Mesendoderm (in vitro differentiated cells): ENCODE measurements at regions not wholly inside any gene's neighbourhood (a gene's known extent, or its start where the extent isn't known, plus 50 kb on each side); places are given as distances from the start of the nearest gene placed in this dataset.
A peak's percentile ranks its signal among the peaks of the same experiment; 100 is the strongest.

ENCODE experiments used
- DNase-seq: peaks from one replicate; pipeline ENCODE4 v3.0.0; 2013
- H2AK5ac ChIP-seq: 2 replicates; pipeline ENCODE4 v1.6.1; 2013; ENCODE audit warnings: low read length, inconsistent platforms
- H2BK120ac ChIP-seq: 2 replicates; pipeline ENCODE4 v1.6.1; 2013; ENCODE audit warnings: low read depth, mild to moderate bottlenecking, low read length, moderate library complexity, mixed read lengths
- H2BK15ac ChIP-seq: replicated peaks from 2 replicates; pipeline ENCODE4 v1.6.1; 2013; ENCODE audit warnings: low read depth, mild to moderate bottlenecking, moderate library complexity
- H2BK5ac ChIP-seq: 2 replicates; pipeline ENCODE4 v1.6.1; 2013; ENCODE audit warnings: low read length, inconsistent platforms
- H3K18ac ChIP-seq: 2 replicates; pipeline ENCODE4 v1.6.1; 2013; ENCODE audit warnings: mild to moderate bottlenecking, low read length, mixed read lengths
- H3K23ac ChIP-seq: one replicate; pipeline ENCODE4 v1.6.1; 2013; ENCODE audit warnings: low read length
- H3K27ac ChIP-seq: 2 replicates; pipeline ENCODE4 v1.5.1; 2013; ENCODE audit warnings: low read depth, mild to moderate bottlenecking, inconsistent platforms, low read length, moderate library complexity
- H3K27me3 ChIP-seq: 2 replicates; pipeline ENCODE4 v1.6.1; 2013; ENCODE audit warnings: low read length, control low read depth, mild to moderate bottlenecking, inconsistent platforms; ENCODE audit not compliant: insufficient read depth, poor library complexity
- H3K36me3 ChIP-seq: 2 replicates; pipeline ENCODE4 v1.6.1; 2013; ENCODE audit warnings: low read length, inconsistent platforms; ENCODE audit not compliant: control insufficient read depth, insufficient read depth
- H3K4ac ChIP-seq: one replicate; pipeline ENCODE4 v1.6.1; 2013; ENCODE audit warnings: low read depth, mild to moderate bottlenecking, low read length, moderate library complexity
- H3K4me1 ChIP-seq: 2 replicates; pipeline ENCODE4 v1.6.1; 2013; ENCODE audit warnings: low read depth, low read length, inconsistent platforms; ENCODE audit not compliant: control insufficient read depth
- H3K4me2 ChIP-seq: 2 replicates; pipeline ENCODE4 v1.6.1; 2013; ENCODE audit warnings: low read length
- H3K4me3 ChIP-seq: 2 replicates; pipeline ENCODE4 v1.5.1; 2013; ENCODE audit warnings: mild to moderate bottlenecking, low read length
- H3K56ac ChIP-seq: one replicate; pipeline ENCODE4 v1.6.1; 2013; ENCODE audit warnings: low read length
- H3K79me1 ChIP-seq: 2 replicates; pipeline ENCODE4 v1.6.1; 2013; ENCODE audit warnings: low read length, inconsistent platforms
- H3K79me2 ChIP-seq: 2 replicates; pipeline ENCODE4 v1.6.1; 2013; ENCODE audit warnings: mild to moderate bottlenecking, low read length; ENCODE audit not compliant: control insufficient read depth, insufficient read depth
- H3K9ac ChIP-seq: 2 replicates; pipeline ENCODE4 v1.6.1; 2013; ENCODE audit warnings: low read length, inconsistent platforms
- H4K5ac ChIP-seq: one replicate; pipeline ENCODE4 v1.6.1; 2013; ENCODE audit warnings: low read length
- H4K8ac ChIP-seq: one replicate; pipeline ENCODE4 v1.6.1; 2013; ENCODE audit warnings: low read depth, mild to moderate bottlenecking, control low read depth, low read length, moderate library complexity
- WGBS: extraction: QIAGEN DNeasy Blood & Tissue Kit; methylation state at CpG from one replicate; pipeline ENCODE4 v1.1.7; 2013; ENCODE audit warnings: low lambda C conversion rate, missing lambda C conversion rate; ENCODE audit not compliant: insufficient coverage; ENCODE audit errors: extremely low coverage; 5-methylcytosine and 5-hydroxymethylcytosine counted together

DNA sequence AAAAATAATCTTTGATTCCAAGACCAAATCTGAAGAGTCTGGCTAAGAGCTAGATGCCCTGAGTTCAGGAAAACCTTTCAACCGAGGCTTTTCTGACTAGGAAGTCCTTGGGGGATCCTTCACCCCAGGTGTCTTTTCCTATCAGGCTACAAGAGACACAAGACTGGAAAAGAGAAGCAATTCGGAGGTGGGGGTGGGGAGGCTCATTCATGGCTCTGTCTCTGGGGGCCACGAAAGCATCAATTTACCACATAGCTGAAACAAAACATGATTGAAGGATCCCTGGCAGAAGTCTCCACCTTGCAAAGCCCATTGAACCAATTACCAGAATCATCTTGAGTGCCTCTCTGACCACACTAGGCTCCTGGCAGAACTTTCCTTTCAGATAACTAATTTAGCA lies 239.8 kb upstream of the SALL1 start:
- no CpG with 5 or more reads among the region's 3 CpGs for WGBS
- H3K27me3 ChIP-seq = no peaks in the 10 kb centered on the region

GRCh38 chr16:51389881-51390280 lies 238.8 kb upstream of the SALL1 start:
- Histone ChIP-seq H3K79me1 (no peaks in the 10 kb centered on the region), H4K8ac (no peak overlapping the region), H3K4me3 (no peak overlapping the region), H2BK15ac (no peak overlapping the region), H2BK120ac (peak overlapping the region; percentile 90), H3K4me1 (peaks cover 9% of the 10 kb centered on the region), H3K9ac (no peak overlapping the region), H3K27ac (no peak overlapping the region), H3K18ac (no peak overlapping the region), H3K4me2 (no peak overlapping the region), H3K79me2 (no peaks in the 10 kb centered on the region), H3K56ac (no peak overlapping the region), H2BK5ac (no peak overlapping the region), H3K36me3 (no peaks in the 10 kb centered on the region), H3K23ac (no peak overlapping the region), H2AK5ac (peak overlapping the region; percentile 16), H4K5ac (no peak overlapping the region), H3K4ac (no peak overlapping the region), H3K27me3 (no peaks in the 10 kb centered on the region)
- DNase-seq = no peak
- no CpG with 5 or more reads among the region's 1 CpG for WGBS

More for the DNA sequence above, 239.8 kb upstream of the SALL1 start:
- no peaks in the 10 kb centered on the region for H3K36me3 ChIP-seq
- no peak overlapping the region for H3K9ac ChIP-seq
- no peaks in the 10 kb centered on the region for H3K79me2 ChIP-seq
- peak; percentile 51 for DNase-seq
- no peak overlapping the region for H2AK5ac ChIP-seq
- no peaks in the 10 kb centered on the region for H3K79me1 ChIP-seq
- no peak overlapping the region for H2BK120ac ChIP-seq
- H4K5ac ChIP-seq = no peak overlapping the region
- no peak overlapping the region for H4K8ac ChIP-seq
- H3K4me1 ChIP-seq = peaks cover 3% of the 10 kb centered on the region
- H3K4me2 ChIP-seq = no peak overlapping the region
- no peak overlapping the region for H2BK15ac ChIP-seq
- no peak overlapping the region for H3K56ac ChIP-seq
- no peak overlapping the region for H3K4me3 ChIP-seq
- H2BK5ac ChIP-seq = peak overlapping the region; percentile 48
- no peak overlapping the region for H3K18ac ChIP-seq
- H3K27ac ChIP-seq = no peak overlapping the region
- no peak overlapping the region for H3K4ac ChIP-seq
- H3K23ac ChIP-seq = no peak overlapping the region

DNA sequence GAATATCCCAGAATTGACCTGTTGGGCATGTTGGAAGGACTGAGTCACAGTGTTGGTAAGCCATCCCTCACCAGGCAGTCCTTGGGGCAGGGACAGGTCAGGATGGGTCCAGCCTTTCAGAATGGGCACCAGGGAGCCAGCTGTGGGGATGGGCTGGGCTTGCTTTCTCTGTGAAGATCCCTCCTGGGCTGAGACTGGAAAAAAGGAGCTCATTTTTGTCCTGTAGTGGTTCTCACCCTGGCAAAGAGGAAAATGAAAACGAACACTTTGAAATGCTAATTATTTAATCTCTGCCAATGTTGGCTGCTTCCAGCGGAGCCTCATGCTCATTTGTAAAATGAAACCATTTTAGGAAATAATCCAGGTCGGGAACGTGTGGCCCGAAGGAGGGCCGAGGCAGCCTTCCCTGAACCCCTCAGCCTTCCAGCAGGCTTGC lies 237.5 kb upstream of the SALL1 start:
- H3K9ac ChIP-seq = no peak overlapping the region
- H3K27ac ChIP-seq = no peak overlapping the region
- peaks cover 15% of the 10 kb centered on the region for H3K4me1 ChIP-seq
- H2BK5ac ChIP-seq = no peak overlapping the region
- H3K4me2 ChIP-seq = no peak overlapping the region
- no peak overlapping the region for H2BK120ac ChIP-seq
- no peak overlapping the region for H2AK5ac ChIP-seq
- DNase-seq = no peak
- no peak overlapping the region for H4K5ac ChIP-seq
- H3K23ac ChIP-seq = no peak overlapping the region
- no peak overlapping the region for H3K4ac ChIP-seq
- H3K79me1 ChIP-seq = no peaks in the 10 kb centered on the region
- WGBS = no CpG with 5 or more reads among the region's 6 CpGs
- no peaks in the 10 kb centered on the region for H3K36me3 ChIP-seq
- no peak overlapping the region for H3K18ac ChIP-seq
- no peak overlapping the region for H3K56ac ChIP-seq
- H3K79me2 ChIP-seq = no peaks in the 10 kb centered on the region
- H4K8ac ChIP-seq = no peak overlapping the region
- H3K27me3 ChIP-seq = no peaks in the 10 kb centered on the region
- H3K4me3 ChIP-seq = no peak overlapping the region
- H2BK15ac ChIP-seq = no peak overlapping the region

DNA sequence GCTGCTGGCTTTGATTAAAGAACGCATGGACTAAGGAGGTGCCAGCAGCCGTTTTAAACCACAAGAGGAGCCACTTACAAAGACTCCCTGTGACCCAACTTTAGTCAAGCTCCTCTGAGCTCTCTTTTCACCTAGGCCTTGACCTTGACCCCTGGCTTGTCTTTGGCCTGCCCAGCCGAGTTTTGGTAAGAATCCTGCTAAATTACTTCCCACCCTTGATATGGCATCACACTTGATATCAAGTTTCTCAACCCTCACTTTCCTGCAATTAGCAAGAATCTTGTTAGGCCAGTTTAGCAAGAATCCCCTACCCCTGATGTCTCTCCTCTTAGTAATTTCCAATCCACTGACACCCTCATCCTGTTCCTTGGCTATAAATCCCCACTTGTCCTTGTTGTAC lies 232.8 kb upstream of the SALL1 start:
- no peaks in the 10 kb centered on the region for H3K79me2 ChIP-seq
- no peak overlapping the region for H3K9ac ChIP-seq
- no peaks in the 10 kb centered on the region for H3K36me3 ChIP-seq
- no peak overlapping the region for H3K27ac ChIP-seq
- no CpG with 5 or more reads among the region's 3 CpGs for WGBS
- no peak overlapping the region for H4K8ac ChIP-seq
- no peak overlapping the region for H3K4ac ChIP-seq
- H3K27me3 ChIP-seq = no peaks in the 10 kb centered on the region
- H3K79me1 ChIP-seq = no peaks in the 10 kb centered on the region
- H2BK5ac ChIP-seq = peak overlapping the region; percentile 14
- H3K4me1 ChIP-seq = peaks cover 11% of the 10 kb centered on the region
- no peak overlapping the region for H3K56ac ChIP-seq
- H3K23ac ChIP-seq = no peak overlapping the region
- no peak overlapping the region for H2BK120ac ChIP-seq
- DNase-seq = peak; percentile 87
- H4K5ac ChIP-seq = no peak overlapping the region
- no peak overlapping the region for H3K18ac ChIP-seq
- H3K4me3 ChIP-seq = no peak overlapping the region
- H2BK15ac ChIP-seq = no peak overlapping the region
- H3K4me2 ChIP-seq = no peak overlapping the region
- no peak overlapping the region for H2AK5ac ChIP-seq

GRCh38 chr16:51382940-51383339 lies 231.9 kb upstream of the SALL1 start:
- H3K4me3 ChIP-seq = no peak overlapping the region
- H3K79me2 ChIP-seq = no peaks in the 10 kb centered on the region
- H3K18ac ChIP-seq = no peak overlapping the region
- H2BK120ac ChIP-seq = no peak overlapping the region
- peaks cover 11% of the 10 kb centered on the region for H3K4me1 ChIP-seq
- H4K5ac ChIP-seq = no peak overlapping the region
- no peak overlapping the region for H3K23ac ChIP-seq
- no peaks in the 10 kb centered on the region for H3K79me1 ChIP-seq
- no peaks in the 10 kb centered on the region for H3K27me3 ChIP-seq
- no peak overlapping the region for H3K4ac ChIP-seq
- no peak overlapping the region for H3K27ac ChIP-seq
- no CpG with 5 or more reads among the region's 1 CpG for WGBS
- no peak overlapping the region for H3K56ac ChIP-seq
- no peak overlapping the region for H2AK5ac ChIP-seq
- no peak overlapping the region for H3K9ac ChIP-seq
- H3K4me2 ChIP-seq = no peak overlapping the region
- DNase-seq = no peak
- no peak overlapping the region for H2BK5ac ChIP-seq
- H2BK15ac ChIP-seq = no peak overlapping the region
- no peaks in the 10 kb centered on the region for H3K36me3 ChIP-seq
- H4K8ac ChIP-seq = no peak overlapping the region

GRCh38 chr16:51382211-51382610 lies 231.1 kb upstream of the SALL1 start:
- H3K4me1 ChIP-seq = peaks cover 11% of the 10 kb centered on the region
- H3K27me3 ChIP-seq = no peaks in the 10 kb centered on the region
- H3K9ac ChIP-seq = no peak overlapping the region
- H2BK15ac ChIP-seq = no peak overlapping the region
- H2BK5ac ChIP-seq = no peak overlapping the region
- H2AK5ac ChIP-seq = no peak overlapping the region
- no peak overlapping the region for H4K5ac ChIP-seq
- no peak overlapping the region for H4K8ac ChIP-seq
- H2BK120ac ChIP-seq = no peak overlapping the region
- no peak overlapping the region for H3K4me2 ChIP-seq
- H3K4me3 ChIP-seq = no peak overlapping the region
- no peak overlapping the region for H3K27ac ChIP-seq
- WGBS = no CpG with 5 or more reads among the region's 3 CpGs
- no peaks in the 10 kb centered on the region for H3K36me3 ChIP-seq
- H3K4ac ChIP-seq = no peak overlapping the region
- no peak overlapping the region for H3K23ac ChIP-seq
- no peak overlapping the region for H3K18ac ChIP-seq
- no peaks in the 10 kb centered on the region for H3K79me1 ChIP-seq
- DNase-seq = no peak
- H3K56ac ChIP-seq = no peak overlapping the region
- no peaks in the 10 kb centered on the region for H3K79me2 ChIP-seq
